Upper lobe of right lung (tissue), 1 donor: ENCODE measurements at regions not wholly inside any gene's neighbourhood (a gene's known extent, or its start where the extent isn't known, plus 50 kb on each side); places are given as distances from the start of the nearest gene placed in this dataset.

Experiments
- ATAC-seq: fragments of 200-7000 bp; cut with Tn5 transposase; one replicate; pipeline ENCODE4 v1.9.1; 2020; ENCODE audit warnings: mild to moderate bottlenecking, moderate library complexity
- DNase-seq: peaks from one replicate; pipeline ENCODE4 v3.0.0-alpha.2; 2020
- H3K27ac ChIP-seq: fragments of 200-600 bp; one replicate; pipeline ENCODE4 v1.8.0; 2022
- H3K27me3 ChIP-seq: fragments of 200-600 bp; one replicate; pipeline ENCODE4 v1.8.0; 2022; ENCODE audit warnings: mild to moderate bottlenecking
- H3K36me3 ChIP-seq: fragments of 200-600 bp; one replicate; pipeline ENCODE4 v1.8.0; 2022
- H3K4me1 ChIP-seq: fragments of 200-600 bp; one replicate; pipeline ENCODE4 v1.8.0; 2022
- H3K4me3 ChIP-seq: fragments of 200-600 bp; one replicate; pipeline ENCODE4 v1.8.0; 2022; ENCODE audit warnings: mild to moderate bottlenecking
- H3K9me3 ChIP-seq: fragments of 200-600 bp; one replicate; pipeline ENCODE4 v1.8.0; 2022
- intact Hi-C: fragments of 100-400 bp; cut with DNase I; formaldehyde crosslinking; loops from one replicate; pipeline ENCODE4 v1.11.0; 2022
- TF ChIP-seq, protein P1 (sequence below): fragments of 200-600 bp; IDR thresholded peaks from one replicate; pipeline ENCODE4 v1.8.0; 2022; ENCODE audit warnings: antibody characterized with exemption
- donor health status: DM: no; HTN: yes; CAD: no; lungs with severe emphysema.

DNA sequence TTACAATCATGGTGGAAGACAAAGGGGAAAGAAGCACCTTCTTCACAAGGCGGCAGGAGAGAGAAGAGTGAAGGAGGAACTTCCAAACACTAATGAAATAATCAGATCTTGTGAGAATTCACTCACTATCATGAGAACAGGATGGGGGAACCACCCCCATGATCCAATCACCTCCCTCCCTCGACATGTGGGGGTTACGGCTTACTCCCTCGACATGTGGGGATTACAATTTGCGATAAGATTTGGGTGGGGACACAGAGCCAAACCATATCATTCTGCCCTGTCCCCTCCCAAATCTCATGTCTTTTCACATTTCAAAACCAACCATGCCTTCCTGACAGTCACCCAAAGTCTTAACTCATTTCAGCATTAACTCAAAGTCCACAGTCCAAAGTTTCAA, 88.7 kb upstream of the PGRMC2 start:
- TF ChIP-seq, protein P1, sequence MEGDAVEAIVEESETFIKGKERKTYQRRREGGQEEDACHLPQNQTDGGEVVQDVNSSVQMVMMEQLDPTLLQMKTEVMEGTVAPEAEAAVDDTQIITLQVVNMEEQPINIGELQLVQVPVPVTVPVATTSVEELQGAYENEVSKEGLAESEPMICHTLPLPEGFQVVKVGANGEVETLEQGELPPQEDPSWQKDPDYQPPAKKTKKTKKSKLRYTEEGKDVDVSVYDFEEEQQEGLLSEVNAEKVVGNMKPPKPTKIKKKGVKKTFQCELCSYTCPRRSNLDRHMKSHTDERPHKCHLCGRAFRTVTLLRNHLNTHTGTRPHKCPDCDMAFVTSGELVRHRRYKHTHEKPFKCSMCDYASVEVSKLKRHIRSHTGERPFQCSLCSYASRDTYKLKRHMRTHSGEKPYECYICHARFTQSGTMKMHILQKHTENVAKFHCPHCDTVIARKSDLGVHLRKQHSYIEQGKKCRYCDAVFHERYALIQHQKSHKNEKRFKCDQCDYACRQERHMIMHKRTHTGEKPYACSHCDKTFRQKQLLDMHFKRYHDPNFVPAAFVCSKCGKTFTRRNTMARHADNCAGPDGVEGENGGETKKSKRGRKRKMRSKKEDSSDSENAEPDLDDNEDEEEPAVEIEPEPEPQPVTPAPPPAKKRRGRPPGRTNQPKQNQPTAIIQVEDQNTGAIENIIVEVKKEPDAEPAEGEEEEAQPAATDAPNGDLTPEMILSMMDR: no peak
- Histone ChIP-seq H3K36me3 (no peaks in the 10 kb centered on the region), H3K4me1 (peaks cover 4% of the 10 kb centered on the region), H3K4me3 (no peak overlapping the region), H3K9me3 (no peaks in the 10 kb centered on the region), H3K27ac (no peak overlapping the region), H3K27me3 (no peaks in the 10 kb centered on the region)
- intact Hi-C loops: no loop called here
- no peak for DNase-seq
- ATAC-seq: no peak

DNA sequence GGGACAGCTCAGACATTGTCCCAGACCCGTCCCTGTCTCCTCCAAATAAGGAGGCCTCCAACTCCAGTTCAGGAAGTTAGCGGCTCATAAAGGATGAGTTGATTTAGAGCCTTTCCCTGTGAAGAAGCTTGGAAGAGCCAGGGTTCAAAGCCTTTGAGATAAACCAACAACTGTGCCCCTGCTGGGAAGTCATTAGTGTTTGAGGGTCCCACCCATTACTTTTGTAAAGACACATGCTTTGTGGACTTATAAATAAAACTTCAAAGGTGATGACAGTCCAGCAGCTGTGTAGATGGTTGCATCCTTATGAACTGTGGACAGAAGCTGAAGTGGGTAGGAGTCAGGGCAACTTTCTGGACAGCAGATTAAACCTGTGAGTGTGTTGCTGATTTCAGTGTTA, 86.0 kb upstream of the PGRMC2 start:
- Histone ChIP-seq H3K4me1 (peaks cover 11% of the 10 kb centered on the region), H3K9me3 (no peaks in the 10 kb centered on the region), H3K27me3 (no peaks in the 10 kb centered on the region), H3K27ac (no peak overlapping the region), H3K36me3 (no peaks in the 10 kb centered on the region), H3K4me3 (no peak overlapping the region)
- ATAC-seq (no peak), DNase-seq (no peak)
- TF ChIP-seq, protein P1: no peak
- intact Hi-C loops: no loop called here

DNA sequence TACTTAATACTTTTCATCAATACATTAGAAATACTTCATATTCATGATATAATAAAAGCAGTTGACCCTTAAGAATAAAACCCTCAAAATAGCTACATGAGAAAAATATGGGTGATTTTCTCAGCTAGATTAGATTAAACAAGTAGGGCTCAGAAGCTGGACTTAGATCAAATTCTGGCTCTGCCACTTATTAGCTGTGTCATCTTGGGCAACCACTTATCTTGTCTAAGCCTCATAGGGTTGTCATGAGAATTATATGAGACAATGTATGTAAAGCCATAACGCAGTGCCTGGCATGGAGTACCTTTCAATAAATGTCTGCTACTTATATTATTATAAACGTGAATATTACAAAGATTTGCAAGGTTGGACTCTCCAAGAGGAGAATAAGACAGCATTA, 84.3 kb upstream of the PGRMC2 start:
- Histone ChIP-seq H3K27ac (no peak overlapping the region), H3K4me1 (peaks cover 11% of the 10 kb centered on the region), H3K9me3 (no peaks in the 10 kb centered on the region), H3K27me3 (no peaks in the 10 kb centered on the region), H3K4me3 (no peak overlapping the region), H3K36me3 (no peaks in the 10 kb centered on the region)
- DNase-seq (no peak), ATAC-seq (no peak)
- intact Hi-C loops: no loop called here
- TF ChIP-seq, protein P1: no peak

DNA sequence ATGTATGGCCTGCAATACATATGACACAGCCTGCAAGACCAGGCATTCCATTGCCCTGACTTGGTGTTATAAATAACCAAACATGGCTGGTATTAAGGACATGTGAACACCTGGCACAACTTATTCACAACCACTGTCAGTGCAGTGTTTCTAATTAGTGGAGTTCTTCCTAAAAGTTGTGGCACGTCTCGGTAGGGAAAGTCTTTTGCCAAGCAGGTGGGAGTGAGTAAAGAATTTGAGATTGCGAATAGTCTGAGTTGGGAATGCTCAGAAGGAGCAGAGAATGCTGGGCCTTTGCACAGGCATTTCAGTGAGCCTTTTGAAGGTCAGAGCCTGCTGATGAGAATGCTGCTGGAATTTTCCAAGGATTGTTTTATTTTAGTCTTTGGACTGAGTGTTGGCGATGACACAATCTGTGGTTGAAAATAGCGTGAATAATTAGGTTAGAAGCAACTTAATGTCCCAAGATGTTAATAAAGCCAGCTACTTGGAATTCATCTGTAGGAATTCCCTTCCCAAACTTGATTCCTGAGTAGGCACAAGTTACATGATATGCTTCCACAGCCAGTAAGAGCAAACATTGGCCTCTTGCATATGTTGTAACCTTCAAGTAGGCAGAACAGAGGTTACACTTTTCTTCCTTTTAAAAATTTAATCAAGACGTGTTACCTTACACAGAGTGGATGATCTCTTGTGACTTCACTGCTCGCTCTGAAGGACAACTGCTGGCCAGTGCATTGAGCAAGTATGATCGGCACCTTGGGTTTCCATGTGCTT, 83.6 kb upstream of the PGRMC2 start:
- Histone ChIP-seq H3K27me3 (no peaks in the 10 kb centered on the region), H3K9me3 (no peaks in the 10 kb centered on the region), H3K4me1 (peaks cover 11% of the 10 kb centered on the region), H3K4me3 (no peak overlapping the region), H3K27ac (no peak overlapping the region), H3K36me3 (no peaks in the 10 kb centered on the region)
- intact Hi-C loops: no loop called here
- TF ChIP-seq, protein P1: no peak
- DNase-seq (no peak), ATAC-seq (peak; percentile 71)

DNA sequence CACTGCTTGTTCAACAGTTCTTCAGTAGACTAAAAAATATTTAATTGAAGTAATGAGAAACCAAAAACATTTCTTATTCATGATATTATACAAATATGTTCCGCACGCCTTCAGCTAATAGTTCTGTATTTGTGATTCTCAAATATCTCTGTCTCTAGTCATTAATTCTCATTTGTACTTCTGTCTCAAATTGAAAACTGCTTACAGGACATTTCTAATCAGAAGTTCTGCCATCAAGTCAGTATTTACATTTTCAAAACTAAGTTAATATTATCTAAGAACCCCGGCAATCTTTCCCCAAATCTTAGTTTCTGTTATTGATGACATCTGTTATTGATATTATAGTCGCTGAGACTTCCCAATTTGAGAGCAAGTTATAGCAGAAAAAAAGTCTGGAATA, 78.6 kb upstream of the PGRMC2 start:
- intact Hi-C loops: no loop called here
- ATAC-seq (no peak), DNase-seq (no peak)
- Histone ChIP-seq H3K27ac (no peak overlapping the region), H3K4me1 (peaks cover 6% of the 10 kb centered on the region), H3K36me3 (no peaks in the 10 kb centered on the region), H3K4me3 (no peak overlapping the region), H3K27me3 (no peaks in the 10 kb centered on the region), H3K9me3 (no peaks in the 10 kb centered on the region)
- TF ChIP-seq, protein P1: no peak

DNA sequence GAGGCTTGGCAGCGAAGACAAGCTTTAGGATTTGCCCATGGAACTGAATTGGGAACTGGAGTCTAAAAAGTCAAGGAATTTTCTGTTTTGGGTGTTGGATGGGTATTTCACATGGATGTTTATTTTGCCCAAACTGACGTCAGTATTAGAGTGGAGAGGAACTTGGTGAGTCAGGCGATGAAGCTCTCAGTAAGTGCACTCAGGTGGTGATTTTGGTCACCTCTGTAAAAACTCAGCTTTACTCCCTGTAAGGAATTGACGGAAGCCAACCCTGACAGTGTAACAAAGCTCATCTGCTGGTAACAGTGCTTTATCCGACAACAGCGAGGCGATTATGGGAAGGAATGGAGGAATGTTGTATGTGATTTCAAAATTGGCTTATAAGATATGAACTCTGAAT, 77.0 kb upstream of the PGRMC2 start:
- H3K4me3 ChIP-seq: no peak overlapping the region
- TF ChIP-seq, protein P1: no peak
- DNase-seq (no peak), ATAC-seq (no peak)
- no peak overlapping the region for H3K27ac ChIP-seq
- no peaks in the 10 kb centered on the region for H3K9me3 ChIP-seq
- intact Hi-C loops: no loop called here
- no peaks in the 10 kb centered on the region for H3K27me3 ChIP-seq
- no peaks in the 10 kb centered on the region for H3K36me3 ChIP-seq
- H3K4me1 ChIP-seq: no peaks in the 10 kb centered on the region
